GM21390 (cell line): ENCODE measurements at regions not wholly inside any gene's neighbourhood (a gene's known extent, or its start where the extent isn't known, plus 50 kb on each side); places are given as distances from the start of the nearest gene placed in this dataset.

ENCODE experiments used
- ATAC-seq: cut with Tn5 transposase; IDR thresholded peaks from one replicate; pipeline ENCODE4 v1.9.1; 2021; ENCODE audit not compliant: unreplicated experiment

- ATAC-seq = no peak
Measured at GRCh38 chr7:94261067-94261466, 133.6 kb upstream of the COL1A2 start.

- ATAC-seq = no peak
Measured at GRCh38 chr7:94264756-94265155, 129.9 kb upstream of the COL1A2 start.

DNA sequence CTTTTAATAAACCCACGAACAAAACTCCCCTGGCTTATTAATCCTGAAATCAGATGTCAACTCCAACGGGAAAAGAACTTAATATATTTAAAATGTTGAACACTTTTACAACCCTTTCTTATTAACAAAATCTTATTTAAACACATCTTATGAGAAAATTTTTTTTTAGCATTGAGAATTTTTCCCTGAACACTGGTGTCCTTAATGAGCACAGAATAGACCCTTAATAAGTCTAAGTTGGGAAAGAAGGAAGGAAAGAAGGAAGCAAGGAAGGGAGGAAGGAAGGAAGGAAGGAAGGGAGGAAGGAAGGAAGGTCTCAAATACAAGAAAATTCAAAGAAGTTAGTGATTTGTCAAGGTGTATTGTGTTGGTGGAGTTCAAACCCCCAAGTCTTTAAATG lies 129.2 kb upstream of the COL1A2 start:
- ATAC-seq = no peak

GRCh38 chr7:94266238-94266644 lies 128.5 kb upstream of the COL1A2 start:
- no peak for ATAC-seq

GRCh38 chr7:94270772-94271171 lies 123.9 kb upstream of the COL1A2 start:
- ATAC-seq = no peak

DNA sequence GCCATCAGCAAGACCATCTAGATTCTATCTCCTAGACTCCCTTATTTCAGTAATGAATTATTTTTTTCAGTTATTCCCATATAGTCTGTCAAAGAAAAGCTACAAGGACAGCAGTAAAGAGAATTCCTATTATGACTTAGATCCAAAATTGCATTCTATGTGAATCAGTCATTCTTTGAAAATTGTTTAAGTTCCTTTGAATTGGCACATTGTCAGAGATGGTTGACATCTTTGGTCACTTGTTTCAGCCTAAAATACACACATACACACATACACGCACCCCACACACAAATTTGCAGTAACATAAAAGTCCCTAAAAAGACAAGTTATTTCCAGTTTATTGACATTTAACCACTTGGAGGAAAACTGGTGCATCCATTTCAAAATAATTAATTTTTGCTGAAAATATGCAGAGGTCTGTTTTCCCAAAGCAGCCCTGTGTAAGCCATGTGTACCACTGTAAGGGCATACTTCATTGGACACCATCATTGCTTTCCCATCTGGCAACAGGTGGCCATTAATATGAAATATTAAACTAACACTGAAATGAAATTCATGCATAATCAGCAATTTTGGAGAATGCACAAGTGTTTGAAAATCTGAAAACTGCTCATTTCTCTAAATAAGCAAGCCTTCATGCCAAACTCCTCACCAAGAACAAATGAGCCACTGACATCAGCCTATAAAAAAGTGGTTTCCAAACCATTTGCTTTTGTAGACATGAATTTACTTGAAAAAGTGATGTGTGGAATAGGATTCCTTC lies 121.7 kb upstream of the COL1A2 start:
- no peak for ATAC-seq

- ATAC-seq = no peak
Measured at GRCh38 chr7:94274828-94275227, 119.9 kb upstream of the COL1A2 start.

DNA sequence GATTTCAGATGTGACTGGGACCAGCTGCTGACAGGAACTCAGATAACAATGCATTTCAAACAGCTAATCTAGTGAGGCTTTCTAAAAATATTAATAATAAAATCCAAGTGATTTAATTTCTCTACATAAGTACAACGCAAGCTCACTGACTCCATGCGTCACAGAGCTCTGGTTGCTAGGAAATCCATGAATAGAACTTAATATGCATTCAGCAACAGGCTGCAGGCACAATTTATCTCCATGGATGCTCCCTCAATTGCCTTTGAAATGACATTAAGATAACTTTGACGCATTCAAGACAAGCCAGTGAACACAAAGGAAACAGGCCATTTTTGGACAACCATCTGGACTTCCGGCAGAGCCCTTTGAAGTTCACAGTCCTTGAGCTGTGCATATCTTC lies 118.7 kb upstream of the COL1A2 start:
- ATAC-seq = no peak

DNA sequence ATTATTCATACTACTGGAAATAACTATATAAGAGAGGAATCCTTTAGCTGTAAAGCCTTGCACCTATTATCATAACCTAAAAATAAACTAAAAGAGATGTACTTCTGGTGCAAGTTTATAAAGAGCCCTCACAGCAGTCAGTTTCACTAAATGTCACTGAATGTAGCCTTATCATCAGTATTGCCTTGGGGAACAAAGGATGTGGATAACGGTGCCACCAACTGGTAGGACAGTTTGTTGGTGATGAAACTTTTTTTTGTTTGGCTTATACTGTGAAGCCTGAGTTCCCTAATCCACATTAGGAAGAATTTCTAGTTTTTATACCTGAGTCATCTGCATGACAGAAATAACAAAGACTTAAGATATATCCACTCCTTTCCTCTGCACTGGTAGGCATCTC lies 117.9 kb upstream of the COL1A2 start:
- no peak for ATAC-seq

GRCh38 chr7:94277236-94277635 lies 117.5 kb upstream of the COL1A2 start:
- no peak for ATAC-seq

DNA sequence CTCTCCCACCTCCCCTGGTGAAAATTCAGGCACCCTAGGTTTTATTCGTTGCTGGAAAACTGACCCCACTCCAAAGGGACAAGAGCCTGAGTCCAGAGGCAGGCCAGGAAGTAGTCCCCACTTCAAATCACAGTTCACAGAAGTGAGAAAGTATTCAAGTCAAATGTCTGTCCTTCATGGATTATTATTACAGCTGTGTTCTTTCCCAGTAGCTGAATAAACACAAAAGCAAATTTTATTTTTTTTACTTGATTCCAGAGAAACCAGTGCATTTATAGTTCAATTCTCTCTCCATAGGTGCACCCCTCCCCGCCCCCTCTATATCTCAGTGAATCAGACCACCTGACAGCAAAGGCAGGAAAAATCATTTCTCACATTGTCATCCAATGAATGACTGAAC lies 113.8 kb upstream of the COL1A2 start:
- no peak for ATAC-seq

GRCh38 chr7:94284104-94284503 lies 110.6 kb upstream of the COL1A2 start:
- no peak for ATAC-seq

DNA sequence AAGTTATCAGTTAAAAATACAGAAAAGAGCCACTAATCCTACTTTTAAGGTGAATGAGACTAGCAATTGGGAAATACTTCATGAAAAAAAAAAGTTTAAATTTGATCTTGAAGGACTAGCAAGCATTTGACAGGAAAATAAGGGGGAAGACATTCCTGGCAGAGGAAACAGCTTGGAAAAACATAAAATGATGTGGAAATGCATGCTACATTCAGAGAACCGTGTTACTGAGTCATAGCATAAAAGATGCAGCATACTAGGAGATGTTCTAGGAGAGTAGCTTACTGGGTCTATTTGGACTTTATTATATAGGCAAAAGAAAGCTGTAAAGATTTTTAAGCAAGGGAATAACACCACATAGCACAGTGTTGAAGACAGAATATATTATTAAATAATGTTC lies 108.6 kb upstream of the COL1A2 start:
- no peak for ATAC-seq

DNA sequence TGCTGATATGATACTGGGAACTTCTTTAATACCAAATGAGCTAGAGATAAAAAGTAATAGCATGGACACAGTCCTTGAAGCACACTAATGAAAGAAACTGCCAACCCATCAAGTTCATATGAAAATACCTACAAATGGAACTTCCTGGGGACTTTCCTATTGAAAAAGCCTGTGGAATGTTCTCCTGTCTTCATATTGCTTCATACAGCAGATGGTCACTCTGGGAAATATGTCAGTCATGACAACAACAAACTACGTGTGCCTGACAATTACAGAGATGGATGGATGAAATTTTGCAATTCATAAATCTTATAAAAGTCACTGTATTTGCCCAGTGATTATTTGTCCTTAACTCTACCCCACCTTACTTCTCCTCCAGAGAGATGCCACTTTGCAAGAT lies 106.6 kb upstream of the COL1A2 start:
- no peak for ATAC-seq

DNA sequence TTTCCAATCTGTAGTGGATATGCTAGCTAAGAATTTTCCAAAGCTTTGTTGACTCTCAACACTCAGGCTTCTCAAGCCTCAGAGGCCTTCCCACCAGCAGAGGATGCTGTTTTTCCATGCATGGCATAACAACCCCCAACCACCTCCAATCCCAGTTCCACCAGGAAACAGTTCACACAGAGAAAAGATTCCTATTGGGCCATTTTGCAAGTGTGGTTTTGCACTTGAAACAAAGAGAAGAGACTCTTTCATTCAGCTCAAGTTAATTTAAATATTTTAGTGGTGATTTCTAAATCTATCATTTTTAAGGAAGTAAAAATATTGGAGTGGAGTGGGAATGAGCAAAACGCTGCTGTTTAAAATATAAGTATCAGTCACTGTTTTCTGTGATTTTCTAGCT lies 105.6 kb upstream of the COL1A2 start:
- ATAC-seq = no peak

GRCh38 chr7:94294471-94295131 lies 100.1 kb upstream of the COL1A2 start:
- no peak for ATAC-seq

- ATAC-seq = no peak
Measured at GRCh38 chr7:94295850-94296249, 98.8 kb upstream of the COL1A2 start.

DNA sequence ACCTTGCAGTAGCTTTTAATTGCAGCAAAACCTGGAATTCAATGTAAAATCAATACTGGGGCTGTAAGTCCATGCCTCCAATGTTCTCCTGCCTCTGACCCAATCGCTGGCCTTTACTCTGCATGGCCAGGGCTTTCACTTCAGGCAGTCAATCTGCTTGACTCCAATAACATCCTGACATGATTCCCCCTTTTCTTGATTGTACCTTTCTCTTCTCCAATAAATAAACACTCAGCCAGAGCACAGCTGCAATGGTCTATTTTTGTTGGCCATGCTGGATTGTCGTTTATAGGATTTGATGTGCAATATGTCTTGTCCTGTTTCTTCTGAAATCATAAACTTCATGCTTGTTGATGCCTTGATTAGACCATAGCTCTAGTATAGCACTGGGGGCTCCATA lies 97.8 kb upstream of the COL1A2 start:
- no peak for ATAC-seq

GRCh38 chr7:94297397-94297838 lies 97.3 kb upstream of the COL1A2 start:
- ATAC-seq = no peak

DNA sequence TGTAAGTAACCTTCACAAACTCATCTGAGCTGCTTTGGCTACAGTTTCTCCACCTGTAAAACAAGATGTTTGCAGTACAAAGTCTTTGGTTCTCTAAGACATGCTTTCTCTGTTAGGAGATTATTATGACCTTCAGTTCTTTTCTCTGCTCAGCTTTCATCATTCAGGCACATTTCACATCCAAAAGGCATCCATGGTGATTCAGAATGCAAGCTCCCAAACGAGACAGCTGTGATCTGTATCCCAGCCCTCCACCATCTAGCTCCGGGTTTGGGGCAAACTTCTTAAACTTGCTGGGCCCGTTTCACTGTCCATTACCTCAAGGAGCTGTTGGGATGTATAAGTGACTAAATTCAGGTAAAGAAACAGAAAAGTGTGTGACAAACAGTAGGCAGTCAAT lies 95.8 kb upstream of the COL1A2 start:
- ATAC-seq = no peak

DNA sequence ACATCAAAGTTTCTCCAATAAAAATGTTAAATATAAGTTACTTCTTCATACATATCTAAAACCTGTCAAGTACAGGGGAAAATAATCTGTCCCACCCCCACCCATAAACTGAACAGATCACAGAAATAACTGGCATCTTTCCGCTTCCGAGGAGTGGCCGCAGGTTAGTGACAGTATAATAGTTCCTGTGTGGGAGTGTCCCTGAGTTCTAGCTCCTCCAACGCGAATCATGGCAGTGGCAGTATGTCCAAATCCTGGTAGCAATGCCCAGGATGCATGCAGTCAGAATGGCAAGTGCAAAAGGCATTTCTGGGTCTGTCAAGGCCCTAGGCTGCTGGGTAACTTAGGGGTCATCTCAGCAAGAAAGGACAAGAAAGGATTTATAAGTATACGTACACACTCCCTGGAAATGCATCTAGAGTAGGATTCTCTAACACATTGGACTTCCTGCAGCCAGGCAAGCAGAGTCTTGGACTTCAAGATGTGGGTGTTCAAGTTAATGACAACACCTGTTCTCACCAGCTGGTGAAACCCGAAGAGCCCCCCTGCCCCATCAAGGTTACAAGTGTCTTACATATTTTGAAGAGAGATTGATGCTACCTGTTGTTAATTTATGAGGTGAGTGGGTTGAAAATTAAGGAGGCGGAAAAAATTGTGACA lies 94.4 kb upstream of the COL1A2 start:
- no peak for ATAC-seq

- no peak for ATAC-seq
Measured at GRCh38 chr7:94301024-94301586, 93.6 kb upstream of the COL1A2 start.
